AG10803 (cell line): ENCODE measurements at regions not wholly inside any gene's neighbourhood (a gene's known extent, or its start where the extent isn't known, plus 50 kb on each side); places are given as distances from the start of the nearest gene placed in this dataset.
"Not testable (repeated sequence)": the region's sequence is repeated elsewhere in the genome, so short reads cannot be mapped to it uniquely, and the experiment has no call there.

ENCODE experiments used
- DNase-seq: peaks from one replicate; pipeline ENCODE4 v3.0.0; 2010; ENCODE audit warnings: low read depth
- H3K4me3 ChIP-seq: 2 replicates; pipeline ENCODE4 v1.5.1; 2011; ENCODE audit warnings: mild to moderate bottlenecking, low read length, control low read depth
- CTCF ChIP-seq: conservative IDR thresholded peaks from 2 replicates; pipeline ENCODE4 v1.5.1; 2011; ENCODE audit warnings: mild to moderate bottlenecking, low read length, control low read depth, inconsistent platforms

- not testable (repeated sequence) for DNase-seq, H3K4me3 ChIP-seq
Observed at GRCh38 chr1:91207691-91208090, 185.9 kb upstream of the ZNF644 start.

GRCh38 chr1:91204150-91204549, 182.3 kb upstream of the ZNF644 start:
- H3K4me3 ChIP-seq, DNase-seq: not testable (repeated sequence)

- DNase-seq = no peak
- no peak overlapping the region for H3K4me3 ChIP-seq
- no peak for TF ChIP-seq CTCF
Observed at GRCh38 chr1:91201694-91202093, 179.9 kb upstream of the ZNF644 start.

- TF ChIP-seq CTCF = no peak
- DNase-seq = no peak
- no peak overlapping the region for H3K4me3 ChIP-seq
Observed at GRCh38 chr1:91201176-91201575, 179.3 kb upstream of the ZNF644 start.

- no peak for TF ChIP-seq CTCF
- DNase-seq = no peak
Observed at GRCh38 chr1:91200675-91201074, 178.8 kb upstream of the ZNF644 start.

GRCh38 chr1:91199988-91200387, 178.2 kb upstream of the ZNF644 start:
- H3K4me3 ChIP-seq = no peak overlapping the region
- no peak for TF ChIP-seq CTCF
- DNase-seq = no peak

More at GRCh38 chr1:91200675-91201074, 178.8 kb upstream of the ZNF644 start:
- H3K4me3 ChIP-seq = no peak overlapping the region

GRCh38 chr1:91190996-91191395, 169.2 kb upstream of the ZNF644 start:
- no peak for TF ChIP-seq CTCF
- no peak for DNase-seq
- no peak overlapping the region for H3K4me3 ChIP-seq

- no peak for TF ChIP-seq CTCF
- H3K4me3 ChIP-seq = no peak overlapping the region
- no peak for DNase-seq
Observed at GRCh38 chr1:91189096-91189495, 167.3 kb upstream of the ZNF644 start.

GRCh38 chr1:91182807-91183206, 161.0 kb upstream of the ZNF644 start:
- H3K4me3 ChIP-seq, DNase-seq: not testable (repeated sequence)
